ENCODE measurements at regions not wholly inside any gene's neighbourhood (a gene's known extent, or its start where the extent isn't known, plus 50 kb on each side); places are given as distances from the start of the nearest gene placed in this dataset.
A peak's percentile ranks its signal among the peaks of the same experiment; 100 is the strongest.
"Not testable (repeated sequence)": the region's sequence is repeated elsewhere in the genome, so short reads cannot be mapped to it uniquely, and the experiment has no call there.

- Histone ChIP-seq H2BK5ac (ENCODE audit: low read depth, low read length, poor library complexity, severe bottlenecking) (no peak overlapping the region), H3K18ac (ENCODE audit: low read depth in 1 of 2, low read length in 2 of 2) (peak overlapping the region in 1 of 2 experiments; percentile 28), H2BK120ac (ENCODE audit: low read depth, low read length) (no peak overlapping the region), H3K9ac (ENCODE audit: low read length) (no peak overlapping the region), H4K8ac (ENCODE audit: low read length) (no peak overlapping the region), H3K23ac (ENCODE audit: low read length in 2 of 2) (peak overlapping the region in 1 of 2 experiments; percentile 83), H3K4ac (ENCODE audit: low read depth in 1 of 2, low read length in 2 of 2) (peak overlapping the region in 1 of 2 experiments; percentile 59), H2AFZ (ENCODE audit: low read depth, low read length) (no peak overlapping the region), H2BK15ac (ENCODE audit: low read depth, poor library complexity, severe bottlenecking) (no peak overlapping the region), H3K9me3 (ENCODE audit: control insufficient read depth, low read length) (no peaks in the 10 kb centered on the region), H3K27ac (ENCODE audit: low read length, poor library complexity, severe bottlenecking) (no peak overlapping the region), H2BK12ac (ENCODE audit: low read length in 2 of 2) (peak overlapping the region in 1 of 2 experiments; percentile 95), H3K79me1 (replicated peaks; ENCODE audit: low read length, poor library complexity, severe bottlenecking) (no peaks in the 10 kb centered on the region), H3K27me3 (ENCODE audit: control insufficient read depth in 1 of 2, insufficient read depth in 1 of 2, low read length in 2 of 2) (no peaks in the 10 kb centered on the region), H2AK5ac (ENCODE audit: low read length, severe bottlenecking) (no peak overlapping the region), H3K4me3 (ENCODE audit: insufficient read depth in 1 of 2, low read depth in 1 of 2, low read length in 2 of 2) (no peak overlapping the region), H3K14ac (ENCODE audit: low read length in 2 of 2) (no peak overlapping the region), H3K36me3 (ENCODE audit: control insufficient read depth in 1 of 2, insufficient read depth in 2 of 2, low read depth in 1 of 2, low read length in 2 of 2) (no peaks in the 10 kb centered on the region), H3K4me1 (ENCODE audit: control insufficient read depth, insufficient read depth, low read depth, low read length) (peaks cover 6% of the 10 kb centered on the region), H4K91ac (ENCODE audit: low read length) (no peak overlapping the region), H3K4me2 (ENCODE audit: low read length, poor library complexity, severe bottlenecking) (no peak overlapping the region)
- DNase-seq: no peak
- 92% methylated on average over 4 of the region's 5 CpGs for WGBS
Observed at GRCh38 chr6:81891874-81892273, 139.4 kb upstream of the TENT5A start.

DNA sequence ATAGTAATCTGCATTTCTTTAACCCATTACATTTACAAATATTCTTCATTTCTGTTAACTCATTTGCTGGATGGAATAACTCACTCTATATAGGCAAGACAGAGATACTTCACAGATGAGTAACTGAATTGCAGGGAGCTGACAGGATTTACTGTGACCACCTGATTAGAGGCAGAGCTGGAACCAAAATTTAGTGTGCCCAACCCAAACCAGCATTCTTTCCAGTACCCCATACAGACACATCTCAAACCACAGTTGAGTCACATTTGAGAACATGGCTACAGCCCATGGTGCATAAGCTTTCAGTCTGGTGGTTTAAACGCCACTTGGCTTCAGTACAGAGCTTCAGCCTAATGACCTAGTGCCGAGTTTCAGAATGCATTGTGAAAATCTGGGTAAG, 138.4 kb upstream of the TENT5A start:
- Histone ChIP-seq H2BK120ac (ENCODE audit: low read depth, low read length) (no peak overlapping the region), H2BK5ac (ENCODE audit: low read depth, low read length, poor library complexity, severe bottlenecking) (no peak overlapping the region), H3K27ac (ENCODE audit: low read length, poor library complexity, severe bottlenecking) (no peak overlapping the region), H3K18ac (ENCODE audit: low read depth in 1 of 2, low read length in 2 of 2) (peak overlapping the region in 1 of 2 experiments; percentile 86), H3K23ac (ENCODE audit: low read length in 2 of 2) (no peak overlapping the region), H3K9me3 (ENCODE audit: control insufficient read depth, low read length) (no peaks in the 10 kb centered on the region), H2AK5ac (ENCODE audit: low read length, severe bottlenecking) (no peak overlapping the region), H3K79me1 (replicated peaks; ENCODE audit: low read length, poor library complexity, severe bottlenecking) (no peaks in the 10 kb centered on the region), H2BK12ac (ENCODE audit: low read length in 2 of 2) (no peak overlapping the region), H3K36me3 (ENCODE audit: control insufficient read depth in 1 of 2, insufficient read depth in 2 of 2, low read depth in 1 of 2, low read length in 2 of 2) (no peaks in the 10 kb centered on the region), H3K27me3 (ENCODE audit: control insufficient read depth in 1 of 2, insufficient read depth in 1 of 2, low read length in 2 of 2) (no peaks in the 10 kb centered on the region), H4K8ac (ENCODE audit: low read length) (no peak overlapping the region), H3K9ac (ENCODE audit: low read length) (peak overlapping the region; percentile 40), H4K91ac (ENCODE audit: low read length) (peak overlapping the region; percentile 77), H2BK15ac (ENCODE audit: low read depth, poor library complexity, severe bottlenecking) (no peak overlapping the region), H2AFZ (ENCODE audit: low read depth, low read length) (no peak overlapping the region), H3K14ac (ENCODE audit: low read length in 2 of 2) (no peak overlapping the region), H3K4ac (ENCODE audit: low read depth in 1 of 2, low read length in 2 of 2) (peak overlapping the region in 1 of 2 experiments; percentile 73), H3K4me3 (ENCODE audit: insufficient read depth in 1 of 2, low read depth in 1 of 2, low read length in 2 of 2) (no peak overlapping the region), H3K4me1 (ENCODE audit: control insufficient read depth, insufficient read depth, low read depth, low read length) (peaks cover 2% of the 10 kb centered on the region), H3K4me2 (ENCODE audit: low read length, poor library complexity, severe bottlenecking) (no peak overlapping the region)
- 93% methylated on average over 2 of the region's 2 CpGs for WGBS
- no peak for DNase-seq

DNA sequence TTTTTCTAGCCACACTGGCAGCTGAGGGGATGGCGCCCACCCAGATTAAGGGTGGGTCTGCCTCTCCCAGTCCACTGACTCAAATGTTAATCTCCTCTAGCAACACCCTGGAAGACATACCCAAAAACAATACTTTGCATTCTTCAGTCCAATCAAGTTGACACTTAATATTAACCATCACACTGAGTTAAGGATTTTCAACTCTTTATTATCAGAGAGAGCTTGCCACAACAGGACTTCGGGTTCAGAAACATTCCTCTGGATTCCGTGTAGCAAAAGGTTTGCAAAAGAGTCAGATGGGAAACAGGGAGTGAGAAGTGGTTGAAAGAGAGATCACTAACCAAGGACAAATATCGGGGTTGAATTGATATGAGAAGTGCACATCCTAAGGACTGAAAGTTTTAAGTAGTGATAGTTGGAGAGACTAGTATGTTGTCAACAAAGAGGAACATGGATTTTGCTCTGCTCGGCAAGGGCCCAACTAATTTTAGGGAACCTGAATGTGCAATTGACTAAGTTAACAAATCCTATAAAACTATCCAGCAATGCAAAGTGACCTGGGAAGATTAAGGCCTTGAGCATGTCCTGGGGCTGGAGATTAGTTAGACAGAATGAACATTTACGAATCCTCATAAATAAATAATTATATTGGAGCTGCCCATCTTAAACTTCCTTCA, 137.0 kb upstream of the TENT5A start:
- no peak overlapping the region for H4K8ac ChIP-seq (ENCODE audit: low read length)
- H3K4me3 ChIP-seq (ENCODE audit: insufficient read depth in 1 of 2, low read depth in 1 of 2, low read length in 2 of 2): no peak overlapping the region
- no peak overlapping the region for H2BK5ac ChIP-seq (ENCODE audit: low read depth, low read length, poor library complexity, severe bottlenecking)
- H3K36me3 ChIP-seq (ENCODE audit: control insufficient read depth in 1 of 2, insufficient read depth in 2 of 2, low read depth in 1 of 2, low read length in 2 of 2): no peaks in the 10 kb centered on the region
- no peak overlapping the region for H3K27ac ChIP-seq (ENCODE audit: low read length, poor library complexity, severe bottlenecking)
- H3K23ac ChIP-seq (ENCODE audit: low read length in 2 of 2): no peak overlapping the region
- H3K27me3 ChIP-seq (ENCODE audit: control insufficient read depth in 1 of 2, insufficient read depth in 1 of 2, low read length in 2 of 2): no peaks in the 10 kb centered on the region
- no peak overlapping the region for H2BK15ac ChIP-seq (ENCODE audit: low read depth, poor library complexity, severe bottlenecking)
- no peaks in the 10 kb centered on the region for H3K79me1 ChIP-seq (replicated peaks; ENCODE audit: low read length, poor library complexity, severe bottlenecking)
- H2BK120ac ChIP-seq (ENCODE audit: low read depth, low read length): peak overlapping the region; percentile 30
- H4K91ac ChIP-seq (ENCODE audit: low read length): no peak overlapping the region
- 83% methylated on average over 4 of the region's 6 CpGs for WGBS
- no peak overlapping the region for H3K9ac ChIP-seq (ENCODE audit: low read length)
- DNase-seq: no peak
- no peak overlapping the region for H2AFZ ChIP-seq (ENCODE audit: low read depth, low read length)
- H2BK12ac ChIP-seq (ENCODE audit: low read length in 2 of 2): no peak overlapping the region
- no peak overlapping the region for H2AK5ac ChIP-seq (ENCODE audit: low read length, severe bottlenecking)
- H3K4ac ChIP-seq (ENCODE audit: low read depth in 1 of 2, low read length in 2 of 2): no peak overlapping the region
- no peak overlapping the region for H3K4me2 ChIP-seq (ENCODE audit: low read length, poor library complexity, severe bottlenecking)
- no peaks in the 10 kb centered on the region for H3K4me1 ChIP-seq (ENCODE audit: control insufficient read depth, insufficient read depth, low read depth, low read length)
- no peak overlapping the region for H3K14ac ChIP-seq (ENCODE audit: low read length in 2 of 2)
- no peak overlapping the region for H3K18ac ChIP-seq (ENCODE audit: low read depth in 1 of 2, low read length in 2 of 2)
- no peaks in the 10 kb centered on the region for H3K9me3 ChIP-seq (ENCODE audit: control insufficient read depth, low read length)

DNA sequence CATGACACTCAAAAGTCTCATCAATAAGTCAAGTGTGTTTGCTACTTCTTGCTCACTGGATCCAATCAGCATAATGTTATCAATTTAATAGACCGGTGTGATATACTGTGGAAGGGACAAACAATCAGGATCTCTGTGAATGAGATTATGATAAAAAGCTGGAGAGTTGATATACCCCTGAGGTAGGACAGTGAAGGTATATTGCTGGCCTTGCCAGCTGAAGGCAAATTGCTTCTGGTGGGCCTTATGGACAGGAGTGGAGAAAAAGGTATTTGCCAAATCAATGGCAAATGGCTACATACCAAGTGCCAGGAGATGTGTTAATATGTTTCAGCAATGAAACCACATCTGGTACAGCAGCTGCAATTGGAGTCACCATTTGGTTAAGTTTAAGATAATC, 134.4 kb upstream of the TENT5A start:
- not testable (repeated sequence) for H2BK120ac ChIP-seq (ENCODE audit: low read depth, low read length)

More for the DNA sequence above, 134.4 kb upstream of the TENT5A start:
- not testable (repeated sequence) for H2AFZ ChIP-seq (ENCODE audit: low read depth, low read length); H4K8ac ChIP-seq (ENCODE audit: low read length); H3K4ac ChIP-seq (ENCODE audit: low read depth in 1 of 2, low read length in 2 of 2); H3K9me3 ChIP-seq (ENCODE audit: control insufficient read depth, low read length); H2AK5ac ChIP-seq (ENCODE audit: low read length, severe bottlenecking); H4K91ac ChIP-seq (ENCODE audit: low read length); H3K4me1 ChIP-seq (ENCODE audit: control insufficient read depth, insufficient read depth, low read depth, low read length); H3K23ac ChIP-seq (ENCODE audit: low read length in 2 of 2); H2BK12ac ChIP-seq (ENCODE audit: low read length in 2 of 2); H3K14ac ChIP-seq (ENCODE audit: low read length in 2 of 2); DNase-seq; H2BK15ac ChIP-seq (ENCODE audit: low read depth, poor library complexity, severe bottlenecking); H3K27ac ChIP-seq (ENCODE audit: low read length, poor library complexity, severe bottlenecking); H3K18ac ChIP-seq (ENCODE audit: low read depth in 1 of 2, low read length in 2 of 2); H3K36me3 ChIP-seq (ENCODE audit: control insufficient read depth in 1 of 2, insufficient read depth in 2 of 2, low read depth in 1 of 2, low read length in 2 of 2); H3K4me2 ChIP-seq (ENCODE audit: low read length, poor library complexity, severe bottlenecking); H3K9ac ChIP-seq (ENCODE audit: low read length); H3K4me3 ChIP-seq (ENCODE audit: insufficient read depth in 1 of 2, low read depth in 1 of 2, low read length in 2 of 2); H3K79me1 ChIP-seq (replicated peaks; ENCODE audit: low read length, poor library complexity, severe bottlenecking); H3K27me3 ChIP-seq (ENCODE audit: control insufficient read depth in 1 of 2, insufficient read depth in 1 of 2, low read length in 2 of 2); H2BK5ac ChIP-seq (ENCODE audit: low read depth, low read length, poor library complexity, severe bottlenecking)
- 95% methylated on average over 1 of the region's 1 CpG for WGBS

All from mesenchymal stem cell (in vitro differentiated cells and primary cell).